ENCODE measurements at regions not wholly inside any gene's neighbourhood (a gene's known extent, or its start where the extent isn't known, plus 50 kb on each side); places are given as distances from the start of the nearest gene placed in this dataset.

GRCh38 chr6:132929141-132929540 is 114.8 kb downstream of the RPS12 start:
- TF ChIP-seq, protein P1, sequence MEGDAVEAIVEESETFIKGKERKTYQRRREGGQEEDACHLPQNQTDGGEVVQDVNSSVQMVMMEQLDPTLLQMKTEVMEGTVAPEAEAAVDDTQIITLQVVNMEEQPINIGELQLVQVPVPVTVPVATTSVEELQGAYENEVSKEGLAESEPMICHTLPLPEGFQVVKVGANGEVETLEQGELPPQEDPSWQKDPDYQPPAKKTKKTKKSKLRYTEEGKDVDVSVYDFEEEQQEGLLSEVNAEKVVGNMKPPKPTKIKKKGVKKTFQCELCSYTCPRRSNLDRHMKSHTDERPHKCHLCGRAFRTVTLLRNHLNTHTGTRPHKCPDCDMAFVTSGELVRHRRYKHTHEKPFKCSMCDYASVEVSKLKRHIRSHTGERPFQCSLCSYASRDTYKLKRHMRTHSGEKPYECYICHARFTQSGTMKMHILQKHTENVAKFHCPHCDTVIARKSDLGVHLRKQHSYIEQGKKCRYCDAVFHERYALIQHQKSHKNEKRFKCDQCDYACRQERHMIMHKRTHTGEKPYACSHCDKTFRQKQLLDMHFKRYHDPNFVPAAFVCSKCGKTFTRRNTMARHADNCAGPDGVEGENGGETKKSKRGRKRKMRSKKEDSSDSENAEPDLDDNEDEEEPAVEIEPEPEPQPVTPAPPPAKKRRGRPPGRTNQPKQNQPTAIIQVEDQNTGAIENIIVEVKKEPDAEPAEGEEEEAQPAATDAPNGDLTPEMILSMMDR (IDR thresholded peaks at IDR 0.05; ENCODE audit: low read length): no peak
- no peak for TF ChIP-seq EZH2 (optimal IDR thresholded peaks at IDR 0.05; ENCODE audit: low read depth, low read length)
